B cell (primary cell): ENCODE measurements at regions not wholly inside any gene's neighbourhood (a gene's known extent, or its start where the extent isn't known, plus 50 kb on each side); places are given as distances from the start of the nearest gene placed in this dataset.

Experiments
- ATAC-seq: fragments of 200-7000 bp; cut with Tn5 transposase; one replicate; pipeline ENCODE4 v1.10.0; 2021; ENCODE audit warnings: low read depth, mild to moderate bottlenecking, moderate number of reproducible peaks, moderate library complexity
- CTCF ChIA-PET: fragments of 350-600 bp; sonication (Branson Sonifier 250); formaldehyde crosslinking; loops from one replicate; lab custom pipeline; 2021; ENCODE audit warnings: antibody characterized with exemption, inconsistent platforms; lab: Charles Lee
- POLR2A ChIA-PET: fragments of 350-600 bp; sonication (Branson Sonifier 250); formaldehyde crosslinking; loops from one replicate; lab custom pipeline; 2021; ENCODE audit warnings: antibody characterized with exemption; lab: Charles Lee
- DNase-seq: peaks from one replicate; pipeline ENCODE4 v3.0.0; 2013
- H2AFZ ChIP-seq: 2 replicates; pipeline ENCODE4 v1.6.1; 2012; ENCODE audit warnings: mild to moderate bottlenecking, low read depth, low read length; ENCODE audit not compliant: insufficient read depth, poor library complexity, severe bottlenecking
- H3K27ac ChIP-seq, 2 donors: 1 replicate in 1 of 2; 2 replicates in 1 of 2; pipeline ENCODE4 v1.5.1; 2012 to 2013; ENCODE audit warnings: low read length in 2 of 2, mild to moderate bottlenecking in 2 of 2, moderate library complexity in 1 of 2
- H3K27me3 ChIP-seq, 4 experiments: fragments of 200-600 bp in 1 of 4; sonication (generic) in 1 of 4; replicated peaks in 1 of 4; 1 replicate in 2 of 4; 2 replicates in 2 of 4; pipeline versions ENCODE4 v1.6.1 to v1.7.0; 2013 to 2016; ENCODE audit warnings: low read length in 3 of 4, mild to moderate bottlenecking in 2 of 4, mixed read lengths in 1 of 4, moderate library complexity in 1 of 4; ENCODE audit not compliant: insufficient read depth in 4 of 4, control insufficient read depth in 3 of 4; ENCODE audit errors: control extremely low read depth in 1 of 4
- H3K36me3 ChIP-seq, 2 experiments: replicated peaks in 1 of 2; 1 replicate in 1 of 2; 2 replicates in 1 of 2; pipeline versions ENCODE4 v1.6.1 to v1.7.1; 2013; ENCODE audit warnings: low read length in 1 of 2; ENCODE audit not compliant: insufficient read depth in 2 of 2, control insufficient read depth in 1 of 2; ENCODE audit errors: control extremely low read depth in 1 of 2, extremely low read depth in 1 of 2
- H3K4me1 ChIP-seq, 2 donors: fragments of 200-600 bp in 1 of 2; sonication (generic) in 1 of 2; 1 replicate in 1 of 2; 2 replicates in 1 of 2; pipeline versions ENCODE4 v1.5.1 to v1.6.1; 2013 to 2017; ENCODE audit warnings: low read length in 2 of 2; ENCODE audit not compliant: control insufficient read depth in 2 of 2, insufficient read depth in 2 of 2
- H3K4me2 ChIP-seq: replicated peaks from 2 replicates; pipeline ENCODE3; 2012; ENCODE audit warnings: mild to moderate bottlenecking, low read depth, low read length; ENCODE audit not compliant: poor library complexity, severe bottlenecking
- H3K4me3 ChIP-seq, 5 experiments: fragments of 200-600 bp in 1 of 5; sonication (generic) in 1 of 5; 1 replicate in 3 of 5; 2 replicates in 2 of 5; pipeline versions ENCODE4 v1.5.1 to v1.7.0; 2011 to 2016; ENCODE audit warnings: low read length in 4 of 5, mild to moderate bottlenecking in 4 of 5, low read depth in 2 of 5, control low read depth in 1 of 5, moderate library complexity in 1 of 5; ENCODE audit not compliant: insufficient read depth in 1 of 5; ENCODE audit errors: control extremely low read depth in 1 of 5, extremely low read depth in 1 of 5
- H3K79me2 ChIP-seq: fragments of 200-600 bp; sonication (generic); one replicate; pipeline ENCODE4 v1.6.0; 2016; ENCODE audit warnings: low read length; ENCODE audit not compliant: control insufficient read depth, insufficient read depth
- H3K9ac ChIP-seq: fragments of 200-600 bp; sonication (generic); 2 replicates; pipeline ENCODE4 v1.6.1; 2017; ENCODE audit warnings: mild to moderate bottlenecking, low read length, moderate library complexity
- H3K9me3 ChIP-seq, 3 donors: one replicate each; pipeline versions ENCODE4 v1.6.1 to v1.7.1; 2013; ENCODE audit warnings: low read length in 2 of 3; ENCODE audit not compliant: control insufficient read depth in 2 of 3, insufficient read depth in 1 of 3; ENCODE audit errors: control extremely low read depth in 1 of 3
- H4K20me1 ChIP-seq: 2 replicates; pipeline ENCODE4 v1.6.0; 2012; ENCODE audit warnings: mild to moderate bottlenecking, low read length; ENCODE audit not compliant: insufficient read depth, control insufficient read depth, poor library complexity, severe bottlenecking
- H3K27ac Mint-ChIP-seq: one replicate; pipeline ENCODE4 v1.8.0; 2021; ENCODE audit warnings: mixed read lengths
- H3K27me3 Mint-ChIP-seq: one replicate; pipeline ENCODE4 v1.8.0; 2021; ENCODE audit warnings: mixed read lengths
- H3K4me1 Mint-ChIP-seq: one replicate; pipeline ENCODE4 v1.8.0; 2021; ENCODE audit warnings: mixed read lengths
- H3K4me3 Mint-ChIP-seq: one replicate; pipeline ENCODE4 v1.8.0; 2021; ENCODE audit warnings: mixed read lengths
- H3K9me3 Mint-ChIP-seq: one replicate; pipeline ENCODE4 v1.8.0; 2022; ENCODE audit warnings: mixed read lengths; ENCODE audit not compliant: insufficient read depth
- EZH2 ChIP-seq: IDR thresholded peaks from 2 replicates; pipeline ENCODE4 v1.6.1; 2012; ENCODE audit warnings: borderline replicate concordance, low read depth, mild to moderate bottlenecking, moderate library complexity, low read length; ENCODE audit not compliant: insufficient read depth, poor library complexity, severe bottlenecking
- WGBS: methylation state at CpG from one replicate; pipeline ENCODE4 v1.1.5; 2013; ENCODE audit warnings: missing lambda C conversion rate; ENCODE audit not compliant: insufficient coverage; 5-methylcytosine and 5-hydroxymethylcytosine counted together
- intact Hi-C: fragments of 100-400 bp; cut with micrococcal nuclease; formaldehyde crosslinking; loops from one replicate; pipeline ENCODE4 v1.10.0; 2022
- TF ChIP-seq, protein P1 (sequence below): fragments of 200-600 bp; IDR thresholded peaks from one replicate; pipeline ENCODE4 v1.8.0; 2022; ENCODE audit warnings: antibody characterized with exemption, mild to moderate bottlenecking

DNA sequence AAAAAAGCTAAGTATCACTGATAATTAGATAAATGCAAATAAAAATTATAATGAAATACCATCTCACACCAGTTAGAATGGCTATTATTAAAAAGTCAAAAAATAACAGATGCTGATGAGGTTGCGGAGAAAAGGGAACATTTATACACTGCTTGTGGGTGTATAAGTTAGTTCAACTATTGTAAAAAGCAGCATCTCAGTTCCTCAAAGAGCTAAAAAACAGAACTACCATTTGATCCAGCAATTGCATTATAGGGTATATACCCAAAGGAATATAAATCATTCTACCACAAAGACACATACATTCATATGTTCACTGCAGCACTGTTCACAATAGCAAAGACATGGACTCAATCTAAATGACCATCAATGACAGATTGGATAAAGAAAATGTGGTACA, 120.3 kb upstream of the ZBED5 start:
- H3K4me1 ChIP-seq, result peaks cover 70 to 75% of the 10 kb centered on the region in 2 donors
- peaks cover 0 to 12% (median 0%) of the 10 kb centered on the region in 3 donors for H3K9me3 ChIP-seq
- POLR2A ChIA-PET, result interaction anchor here (0.6 kb wide), 1 partner anchor 32 kb away, joined by 3 read pairs; no protein-coding TSS in a partner anchor
- H3K27me3 ChIP-seq, result no peaks in the 10 kb centered on the region
- peak overlapping the region in 1 of 2 donors; percentile 31 for H3K27ac ChIP-seq
- peaks cover 74% of the 10 kb centered on the region for H3K4me1 Mint-ChIP-seq
- ATAC-seq (peak; percentile 56), DNase-seq (peak; percentile 25)
- peak overlapping the region; percentile 56 for H3K27ac Mint-ChIP-seq
- CTCF ChIA-PET, result interaction anchor here (0.9 to 2.0 kb wide), 4 partner anchors 42 to 182 kb away, joined by 3 to 5 read pairs (median 3); no protein-coding TSS in a partner anchor
- H3K4me3 Mint-ChIP-seq, result peak overlapping the region; percentile 46
- no peak for TF ChIP-seq EZH2
- TF ChIP-seq, protein P1, sequence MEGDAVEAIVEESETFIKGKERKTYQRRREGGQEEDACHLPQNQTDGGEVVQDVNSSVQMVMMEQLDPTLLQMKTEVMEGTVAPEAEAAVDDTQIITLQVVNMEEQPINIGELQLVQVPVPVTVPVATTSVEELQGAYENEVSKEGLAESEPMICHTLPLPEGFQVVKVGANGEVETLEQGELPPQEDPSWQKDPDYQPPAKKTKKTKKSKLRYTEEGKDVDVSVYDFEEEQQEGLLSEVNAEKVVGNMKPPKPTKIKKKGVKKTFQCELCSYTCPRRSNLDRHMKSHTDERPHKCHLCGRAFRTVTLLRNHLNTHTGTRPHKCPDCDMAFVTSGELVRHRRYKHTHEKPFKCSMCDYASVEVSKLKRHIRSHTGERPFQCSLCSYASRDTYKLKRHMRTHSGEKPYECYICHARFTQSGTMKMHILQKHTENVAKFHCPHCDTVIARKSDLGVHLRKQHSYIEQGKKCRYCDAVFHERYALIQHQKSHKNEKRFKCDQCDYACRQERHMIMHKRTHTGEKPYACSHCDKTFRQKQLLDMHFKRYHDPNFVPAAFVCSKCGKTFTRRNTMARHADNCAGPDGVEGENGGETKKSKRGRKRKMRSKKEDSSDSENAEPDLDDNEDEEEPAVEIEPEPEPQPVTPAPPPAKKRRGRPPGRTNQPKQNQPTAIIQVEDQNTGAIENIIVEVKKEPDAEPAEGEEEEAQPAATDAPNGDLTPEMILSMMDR, result no peak
- H3K27me3 Mint-ChIP-seq, result no peaks in the 10 kb centered on the region
- no peak overlapping the region for H3K9ac ChIP-seq
- H3K79me2 ChIP-seq, result no peaks in the 10 kb centered on the region
- no peaks in the 10 kb centered on the region for H3K36me3 ChIP-seq
- intact Hi-C loops, result loop anchor here (2.0 to 5.0 kb wide), 2 partner anchors 35 to 46 kb away; no protein-coding TSS in a partner anchor
- H3K4me3 ChIP-seq, result no peak overlapping the region
- H2AFZ ChIP-seq, result no peak overlapping the region
- peak overlapping the region; percentile 63 for H3K4me2 ChIP-seq
- no CpG with 5 or more reads among the region's 1 CpG for WGBS
- H4K20me1 ChIP-seq, result no peaks in the 10 kb centered on the region
- H3K9me3 Mint-ChIP-seq, result peaks cover 7% of the 10 kb centered on the region

DNA sequence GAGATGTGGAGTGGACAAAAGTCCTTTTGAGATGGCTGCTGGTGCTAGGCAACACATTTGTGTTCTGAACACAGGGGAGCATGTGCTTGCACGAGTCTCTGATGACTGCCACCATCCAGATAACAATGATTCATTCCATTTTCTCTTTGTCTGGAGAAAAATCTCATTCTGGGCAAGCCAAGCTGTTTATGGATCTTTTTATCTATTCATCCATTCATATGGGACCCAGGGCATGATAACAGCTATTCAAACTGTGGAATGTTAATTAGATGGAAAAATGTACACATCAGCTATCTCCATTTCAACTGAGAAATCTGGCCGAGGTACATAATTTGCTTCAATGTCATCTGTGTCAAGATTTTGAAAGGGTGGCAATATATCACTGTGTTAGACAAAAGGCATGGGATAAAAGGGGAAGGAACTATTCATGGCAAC, 117.5 kb upstream of the ZBED5 start:
- Histone ChIP-seq H3K36me3 (no peaks in the 10 kb centered on the region), H3K79me2 (no peaks in the 10 kb centered on the region), H3K4me2 (no peak overlapping the region), H3K4me1 (peaks cover 49% of the 10 kb centered on the region in 2 donors), H3K27me3 (no peaks in the 10 kb centered on the region), H3K9me3 (peaks cover 0 to 2% (median 0%) of the 10 kb centered on the region in 3 donors), H3K4me3 (no peak overlapping the region), H3K27ac (no peak overlapping the region), H4K20me1 (no peaks in the 10 kb centered on the region), H3K9ac (no peak overlapping the region), H2AFZ (no peak overlapping the region)
- H3K4me3 Mint-ChIP-seq, result no peak overlapping the region
- 83% methylated on average over 1 of the region's 2 CpGs for WGBS
- H3K9me3 Mint-ChIP-seq, result peaks cover 3% of the 10 kb centered on the region
- POLR2A ChIA-PET, result no interaction called here
- peaks cover 52% of the 10 kb centered on the region for H3K4me1 Mint-ChIP-seq
- DNase-seq (no peak), ATAC-seq (no peak)
- TF ChIP-seq, protein P1, result no peak
- TF ChIP-seq EZH2, result no peak
- CTCF ChIA-PET, result interaction anchor here (0.7 to 2.1 kb wide), 7 partner anchors 30 to 53 kb away, joined by 3 to 6 read pairs (median 3); no protein-coding TSS in a partner anchor
- intact Hi-C loops, result loop anchor here (5.0 kb wide), 1 partner anchor 43 kb away; no protein-coding TSS in a partner anchor
- no peaks in the 10 kb centered on the region for H3K27me3 Mint-ChIP-seq
- no peak overlapping the region for H3K27ac Mint-ChIP-seq
